ENCODE measurements at regions not wholly inside any gene's neighbourhood (a gene's known extent, or its start where the extent isn't known, plus 50 kb on each side); places are given as distances from the start of the nearest gene placed in this dataset.

DNA sequence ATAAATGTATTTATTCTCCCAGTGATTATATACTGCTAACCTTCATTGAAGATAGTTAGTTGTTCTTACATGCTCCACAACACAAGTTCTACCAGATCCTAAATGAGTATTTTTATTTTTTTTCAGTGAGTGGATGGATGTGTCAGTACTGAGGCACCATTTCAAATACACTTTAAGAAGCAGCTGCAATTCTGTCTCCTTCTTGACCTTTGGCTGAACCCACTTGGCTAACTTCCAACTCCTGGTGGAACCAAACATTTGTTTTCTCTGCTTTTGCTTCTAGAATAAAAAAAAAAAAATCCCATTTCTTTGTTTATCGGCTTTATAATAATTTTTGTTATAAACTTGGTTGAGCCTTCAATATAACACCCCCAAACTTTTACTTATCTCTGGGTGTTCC is 458.3 kb upstream of the MAP3K7 start:
- Histone ChIP-seq H3K9me3 (ENCODE audit: control insufficient read depth, low read depth, low read length) (no peaks in the 10 kb centered on the region), H4K20me1 (ENCODE audit: control insufficient read depth, extremely low read depth, insufficient read depth, low read length) (no peaks in the 10 kb centered on the region), H3K9ac (ENCODE audit: control insufficient read depth, extremely low read depth, insufficient read depth, low read length) (no peak overlapping the region), H3K4me1 (ENCODE audit: control insufficient read depth, extremely low read depth, insufficient read depth, low read length) (no peaks in the 10 kb centered on the region), H3K79me2 (ENCODE audit: control insufficient read depth, insufficient read depth, low read length) (no peaks in the 10 kb centered on the region), H3K9me1 (ENCODE audit: control insufficient read depth, extremely low read depth, insufficient read depth, low read length) (no peaks in the 10 kb centered on the region), H3K27me3 (ENCODE audit: control insufficient read depth, extremely low read depth, insufficient read depth, low read length) (no peaks in the 10 kb centered on the region), H3K36me3 (ENCODE audit: control insufficient read depth in 2 of 2, extremely low read depth in 1 of 2, insufficient read depth in 2 of 2, low read length in 2 of 2) (no peaks in the 10 kb centered on the region), H3K4me3 (ENCODE audit: control insufficient read depth in 2 of 3, extremely low read depth in 1 of 3, insufficient read depth in 2 of 3, low read depth in 1 of 3, low read length in 3 of 3) (no peak overlapping the region), H3K27ac (ENCODE audit: control insufficient read depth, insufficient read depth, low read length) (no peak overlapping the region), H3K4me2 (ENCODE audit: control insufficient read depth, extremely low read depth, insufficient read depth, low read depth, low read length) (no peak overlapping the region), H2AFZ (ENCODE audit: control insufficient read depth, low read length) (no peak overlapping the region)
- FAIRE-seq (no peak), DNase-seq (ENCODE audit: low read depth, low spot score) (no peak)
- dilution Hi-C loops (cut with MboI; ENCODE audit: extremely low pct_ligation_motif_present, low sequenced_read_pairs) = no loop called here
- TF ChIP-seq, protein P1, sequence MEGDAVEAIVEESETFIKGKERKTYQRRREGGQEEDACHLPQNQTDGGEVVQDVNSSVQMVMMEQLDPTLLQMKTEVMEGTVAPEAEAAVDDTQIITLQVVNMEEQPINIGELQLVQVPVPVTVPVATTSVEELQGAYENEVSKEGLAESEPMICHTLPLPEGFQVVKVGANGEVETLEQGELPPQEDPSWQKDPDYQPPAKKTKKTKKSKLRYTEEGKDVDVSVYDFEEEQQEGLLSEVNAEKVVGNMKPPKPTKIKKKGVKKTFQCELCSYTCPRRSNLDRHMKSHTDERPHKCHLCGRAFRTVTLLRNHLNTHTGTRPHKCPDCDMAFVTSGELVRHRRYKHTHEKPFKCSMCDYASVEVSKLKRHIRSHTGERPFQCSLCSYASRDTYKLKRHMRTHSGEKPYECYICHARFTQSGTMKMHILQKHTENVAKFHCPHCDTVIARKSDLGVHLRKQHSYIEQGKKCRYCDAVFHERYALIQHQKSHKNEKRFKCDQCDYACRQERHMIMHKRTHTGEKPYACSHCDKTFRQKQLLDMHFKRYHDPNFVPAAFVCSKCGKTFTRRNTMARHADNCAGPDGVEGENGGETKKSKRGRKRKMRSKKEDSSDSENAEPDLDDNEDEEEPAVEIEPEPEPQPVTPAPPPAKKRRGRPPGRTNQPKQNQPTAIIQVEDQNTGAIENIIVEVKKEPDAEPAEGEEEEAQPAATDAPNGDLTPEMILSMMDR (optimal IDR thresholded peaks at IDR 0.05 in 1 of 3, IDR thresholded peaks at IDR 0.05 in 1 of 3, conservative IDR thresholded peaks at IDR 0.05 in 1 of 3; ENCODE audit: extremely low read depth in 1 of 3, insufficient read depth in 2 of 3, low read length in 3 of 3) = no peak
- TF ChIP-seq EZH2 (IDR thresholded peaks at IDR 0.05; ENCODE audit: low read length) = no peak

DNA sequence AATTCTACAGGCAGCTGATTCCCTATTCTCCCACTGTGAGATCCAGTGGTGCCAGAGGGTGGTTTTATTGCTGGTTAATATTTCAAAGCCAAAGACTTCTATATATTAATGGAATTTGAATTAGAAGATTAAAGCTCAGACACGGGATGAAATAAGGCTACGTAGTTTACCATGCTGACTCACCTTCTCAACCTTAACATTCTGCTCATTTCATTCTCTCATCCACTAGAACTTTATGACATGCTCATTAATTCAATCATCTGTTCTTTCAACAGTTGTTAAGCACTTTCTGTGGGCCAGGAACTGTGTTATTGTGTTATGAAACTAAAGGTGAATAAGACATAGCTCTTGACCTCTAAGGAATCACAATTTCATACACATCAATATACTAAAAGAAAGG is 456.9 kb upstream of the MAP3K7 start:
- no peak overlapping the region for H3K27ac ChIP-seq (ENCODE audit: control insufficient read depth, insufficient read depth, low read length)
- FAIRE-seq (no peak), DNase-seq (ENCODE audit: low read depth, low spot score) (no peak)
- H2AFZ ChIP-seq (ENCODE audit: control insufficient read depth, low read length) = no peak overlapping the region
- no peaks in the 10 kb centered on the region for H3K9me3 ChIP-seq (ENCODE audit: control insufficient read depth, low read depth, low read length)
- H3K79me2 ChIP-seq (ENCODE audit: control insufficient read depth, insufficient read depth, low read length) = no peaks in the 10 kb centered on the region
- no peak overlapping the region for H3K4me2 ChIP-seq (ENCODE audit: control insufficient read depth, extremely low read depth, insufficient read depth, low read depth, low read length)
- no peak overlapping the region for H3K9ac ChIP-seq (ENCODE audit: control insufficient read depth, extremely low read depth, insufficient read depth, low read length)
- no peak overlapping the region for H3K4me3 ChIP-seq (ENCODE audit: control insufficient read depth in 2 of 3, extremely low read depth in 1 of 3, insufficient read depth in 2 of 3, low read depth in 1 of 3, low read length in 3 of 3)
- TF ChIP-seq, protein P1 (optimal IDR thresholded peaks at IDR 0.05 in 1 of 3, IDR thresholded peaks at IDR 0.05 in 1 of 3, conservative IDR thresholded peaks at IDR 0.05 in 1 of 3; ENCODE audit: extremely low read depth in 1 of 3, insufficient read depth in 2 of 3, low read length in 3 of 3) = no peak
- TF ChIP-seq EZH2 (IDR thresholded peaks at IDR 0.05; ENCODE audit: low read length) = no peak
- no peaks in the 10 kb centered on the region for H3K36me3 ChIP-seq (ENCODE audit: control insufficient read depth in 2 of 2, extremely low read depth in 1 of 2, insufficient read depth in 2 of 2, low read length in 2 of 2)
- H4K20me1 ChIP-seq (ENCODE audit: control insufficient read depth, extremely low read depth, insufficient read depth, low read length) = no peaks in the 10 kb centered on the region
- dilution Hi-C loops (cut with MboI; ENCODE audit: extremely low pct_ligation_motif_present, low sequenced_read_pairs) = no loop called here
- no peaks in the 10 kb centered on the region for H3K4me1 ChIP-seq (ENCODE audit: control insufficient read depth, extremely low read depth, insufficient read depth, low read length)
- no peaks in the 10 kb centered on the region for H3K27me3 ChIP-seq (ENCODE audit: control insufficient read depth, extremely low read depth, insufficient read depth, low read length)
- H3K9me1 ChIP-seq (ENCODE audit: control insufficient read depth, extremely low read depth, insufficient read depth, low read length) = no peaks in the 10 kb centered on the region

Measured in keratinocyte (primary cell).